ENCODE measurements at regions not wholly inside any gene's neighbourhood (a gene's known extent, or its start where the extent isn't known, plus 50 kb on each side); places are given as distances from the start of the nearest gene placed in this dataset.
A peak's percentile ranks its signal among the peaks of the same experiment; 100 is the strongest.

DNA sequence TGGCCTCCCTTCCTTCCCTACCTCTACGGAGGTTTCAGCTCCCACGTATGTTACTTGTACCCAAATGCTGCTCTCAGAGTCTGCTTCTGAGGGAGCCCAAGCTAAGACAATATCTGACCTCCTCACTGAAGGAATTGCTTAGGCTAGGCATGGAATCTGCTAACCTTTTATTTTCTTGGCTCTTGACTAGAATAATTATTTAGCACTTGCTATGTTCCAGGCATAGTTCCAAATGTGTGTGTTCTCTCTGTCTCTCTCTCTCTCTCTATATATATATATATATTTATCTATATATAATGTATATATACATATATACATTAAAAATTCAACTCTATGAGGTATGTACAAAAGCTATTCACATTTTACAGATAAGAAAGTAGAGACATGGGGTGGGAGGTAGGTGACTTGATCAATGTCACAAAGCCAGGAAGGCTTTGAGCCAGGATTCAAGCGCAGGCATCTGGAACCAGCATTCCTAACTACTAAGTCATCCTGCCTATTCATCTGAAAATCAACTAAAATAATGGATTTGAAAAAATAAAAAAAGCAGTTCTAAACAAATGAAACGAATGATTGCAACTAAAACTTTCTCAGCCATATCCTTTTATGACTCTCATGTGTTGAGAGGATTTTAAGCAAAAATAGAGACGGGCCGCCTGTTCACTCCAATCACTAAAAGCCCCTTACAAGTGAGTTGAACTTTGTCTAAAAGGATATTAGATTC lies 189.7 kb upstream of the JAG1 start:
- peak; percentile 71 for ATAC-seq
- TF ChIP-seq PPARA (CRISPR knock-in tag; IDR thresholded peaks at IDR 0.05; ENCODE audit: borderline replicate concordance), result no peak
- TF ChIP-seq ISL1 (CRISPR knock-in tag; IDR thresholded peaks at IDR 0.05), result 0 out of 2 replicates have a peak, but pooled peaks have one; percentile 34

DNA sequence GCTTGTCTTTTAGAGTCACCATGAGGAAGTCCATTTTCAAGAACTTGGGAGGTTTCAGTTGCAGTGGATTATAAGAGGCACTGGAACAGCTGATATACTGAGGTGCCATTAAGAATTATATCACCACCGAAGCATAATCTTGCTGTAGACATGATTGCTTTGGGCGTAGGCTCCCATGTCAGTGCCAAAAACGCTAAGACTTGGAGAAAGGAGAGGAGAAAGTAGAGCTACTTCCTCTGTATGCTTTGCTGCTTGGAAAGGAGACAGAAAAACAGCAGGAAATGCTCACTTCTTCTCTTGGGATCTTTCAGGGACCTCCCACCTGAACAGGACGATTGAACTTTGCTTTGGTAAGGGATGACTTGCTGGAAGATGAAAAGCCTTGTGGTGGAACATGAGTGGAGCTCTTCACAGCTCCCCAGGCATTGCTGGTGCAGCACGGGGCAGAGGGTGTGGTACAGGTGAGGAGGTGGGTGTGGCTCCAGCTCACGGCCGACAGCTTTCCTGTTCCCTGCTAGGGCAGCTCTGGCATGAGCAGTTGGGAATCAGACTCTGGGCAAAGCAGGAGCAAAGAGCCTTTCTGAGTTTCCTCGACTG lies 190.4 kb upstream of the JAG1 start:
- ATAC-seq, result peak; percentile 70
- TF ChIP-seq, protein P1, sequence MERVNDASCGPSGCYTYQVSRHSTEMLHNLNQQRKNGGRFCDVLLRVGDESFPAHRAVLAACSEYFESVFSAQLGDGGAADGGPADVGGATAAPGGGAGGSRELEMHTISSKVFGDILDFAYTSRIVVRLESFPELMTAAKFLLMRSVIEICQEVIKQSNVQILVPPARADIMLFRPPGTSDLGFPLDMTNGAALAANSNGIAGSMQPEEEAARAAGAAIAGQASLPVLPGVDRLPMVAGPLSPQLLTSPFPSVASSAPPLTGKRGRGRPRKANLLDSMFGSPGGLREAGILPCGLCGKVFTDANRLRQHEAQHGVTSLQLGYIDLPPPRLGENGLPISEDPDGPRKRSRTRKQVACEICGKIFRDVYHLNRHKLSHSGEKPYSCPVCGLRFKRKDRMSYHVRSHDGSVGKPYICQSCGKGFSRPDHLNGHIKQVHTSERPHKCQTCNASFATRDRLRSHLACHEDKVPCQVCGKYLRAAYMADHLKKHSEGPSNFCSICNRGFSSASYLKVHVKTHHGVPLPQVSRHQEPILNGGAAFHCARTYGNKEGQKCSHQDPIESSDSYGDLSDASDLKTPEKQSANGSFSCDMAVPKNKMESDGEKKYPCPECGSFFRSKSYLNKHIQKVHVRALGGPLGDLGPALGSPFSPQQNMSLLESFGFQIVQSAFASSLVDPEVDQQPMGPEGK (CRISPR knock-in tag; IDR thresholded peaks at IDR 0.05; ENCODE audit: borderline replicate concordance), result no peak
- TF ChIP-seq TCF4 (CRISPR knock-in tag; IDR thresholded peaks at IDR 0.05; ENCODE audit: borderline replicate concordance), result no peak
- no peak for TF ChIP-seq ARNTL (CRISPR knock-in tag; IDR thresholded peaks at IDR 0.05; ENCODE audit: borderline replicate concordance, low read depth)
- TF ChIP-seq, protein P2, sequence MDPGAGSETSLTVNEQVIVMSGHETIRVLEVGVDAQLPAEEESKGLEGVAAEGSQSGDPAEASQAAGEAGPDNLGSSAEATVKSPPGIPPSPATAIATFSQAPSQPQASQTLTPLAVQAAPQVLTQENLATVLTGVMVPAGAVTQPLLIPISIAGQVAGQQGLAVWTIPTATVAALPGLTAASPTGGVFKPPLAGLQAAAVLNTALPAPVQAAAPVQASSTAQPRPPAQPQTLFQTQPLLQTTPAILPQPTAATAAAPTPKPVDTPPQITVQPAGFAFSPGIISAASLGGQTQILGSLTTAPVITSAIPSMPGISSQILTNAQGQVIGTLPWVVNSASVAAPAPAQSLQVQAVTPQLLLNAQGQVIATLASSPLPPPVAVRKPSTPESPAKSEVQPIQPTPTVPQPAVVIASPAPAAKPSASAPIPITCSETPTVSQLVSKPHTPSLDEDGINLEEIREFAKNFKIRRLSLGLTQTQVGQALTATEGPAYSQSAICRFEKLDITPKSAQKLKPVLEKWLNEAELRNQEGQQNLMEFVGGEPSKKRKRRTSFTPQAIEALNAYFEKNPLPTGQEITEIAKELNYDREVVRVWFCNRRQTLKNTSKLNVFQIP (CRISPR knock-in tag; IDR thresholded peaks at IDR 0.05; ENCODE audit: borderline replicate concordance, low read depth), result no peak
- TF ChIP-seq ZNF70 (CRISPR knock-in tag; IDR thresholded peaks at IDR 0.05), result no peak
- TF ChIP-seq ESRRG (CRISPR knock-in tag; IDR thresholded peaks at IDR 0.05), result no peak
- no peak for TF ChIP-seq CSDC2 (CRISPR knock-in tag; IDR thresholded peaks at IDR 0.05)
- TF ChIP-seq ISL1 (CRISPR knock-in tag; IDR thresholded peaks at IDR 0.05), result no peak
- TF ChIP-seq GLIS3 (CRISPR knock-in tag; IDR thresholded peaks at IDR 0.05), result no peak
- TF ChIP-seq ZNF8 (CRISPR knock-in tag; IDR thresholded peaks at IDR 0.05), result no peak
- TF ChIP-seq, protein P3, sequence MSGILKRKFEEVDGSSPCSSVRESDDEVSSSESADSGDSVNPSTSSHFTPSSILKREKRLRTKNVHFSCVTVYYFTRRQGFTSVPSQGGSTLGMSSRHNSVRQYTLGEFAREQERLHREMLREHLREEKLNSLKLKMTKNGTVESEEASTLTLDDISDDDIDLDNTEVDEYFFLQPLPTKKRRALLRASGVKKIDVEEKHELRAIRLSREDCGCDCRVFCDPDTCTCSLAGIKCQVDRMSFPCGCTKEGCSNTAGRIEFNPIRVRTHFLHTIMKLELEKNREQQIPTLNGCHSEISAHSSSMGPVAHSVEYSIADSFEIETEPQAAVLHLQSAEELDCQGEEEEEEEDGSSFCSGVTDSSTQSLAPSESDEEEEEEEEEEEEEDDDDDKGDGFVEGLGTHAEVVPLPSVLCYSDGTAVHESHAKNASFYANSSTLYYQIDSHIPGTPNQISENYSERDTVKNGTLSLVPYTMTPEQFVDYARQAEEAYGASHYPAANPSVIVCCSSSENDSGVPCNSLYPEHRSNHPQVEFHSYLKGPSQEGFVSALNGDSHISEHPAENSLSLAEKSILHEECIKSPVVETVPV (CRISPR knock-in tag; IDR thresholded peaks at IDR 0.05), result no peak

DNA sequence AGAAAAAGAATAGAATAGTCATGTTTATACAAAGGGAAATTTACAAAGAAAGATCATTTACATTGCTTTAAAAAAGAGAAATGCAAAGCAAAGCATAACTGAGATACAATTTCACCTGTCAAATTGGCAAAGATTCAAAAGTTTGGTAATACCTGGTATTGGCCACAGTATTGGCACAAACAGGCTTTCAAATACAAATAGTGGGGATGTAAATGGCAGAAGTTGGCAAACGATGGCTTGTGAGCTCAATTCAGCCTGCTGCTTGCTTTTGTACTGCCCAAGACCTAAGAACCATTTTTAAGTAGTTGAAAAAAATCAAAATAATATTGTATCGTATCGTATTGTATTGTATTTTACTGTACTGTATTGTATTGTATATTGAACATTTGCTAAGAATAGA lies 194.5 kb upstream of the JAG1 start:
- no peak for ATAC-seq
- no peak for TF ChIP-seq ZC3H10 (CRISPR knock-in tag; IDR thresholded peaks at IDR 0.05)
- TF ChIP-seq ZNF70 (CRISPR knock-in tag; IDR thresholded peaks at IDR 0.05), result no peak
- no peak for TF ChIP-seq ARNTL (CRISPR knock-in tag; IDR thresholded peaks at IDR 0.05; ENCODE audit: borderline replicate concordance, low read depth)
- no peak for TF ChIP-seq ZNF8 (CRISPR knock-in tag; IDR thresholded peaks at IDR 0.05)
- TF ChIP-seq, protein P4, sequence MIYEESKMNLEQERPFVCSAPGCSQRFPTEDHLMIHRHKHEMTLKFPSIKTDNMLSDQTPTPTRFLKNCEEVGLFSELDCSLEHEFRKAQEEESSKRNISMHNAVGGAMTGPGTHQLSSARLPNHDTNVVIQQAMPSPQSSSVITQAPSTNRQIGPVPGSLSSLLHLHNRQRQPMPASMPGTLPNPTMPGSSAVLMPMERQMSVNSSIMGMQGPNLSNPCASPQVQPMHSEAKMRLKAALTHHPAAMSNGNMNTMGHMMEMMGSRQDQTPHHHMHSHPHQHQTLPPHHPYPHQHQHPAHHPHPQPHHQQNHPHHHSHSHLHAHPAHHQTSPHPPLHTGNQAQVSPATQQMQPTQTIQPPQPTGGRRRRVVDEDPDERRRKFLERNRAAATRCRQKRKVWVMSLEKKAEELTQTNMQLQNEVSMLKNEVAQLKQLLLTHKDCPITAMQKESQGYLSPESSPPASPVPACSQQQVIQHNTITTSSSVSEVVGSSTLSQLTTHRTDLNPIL (CRISPR knock-in tag; IDR thresholded peaks at IDR 0.05; ENCODE audit: low read depth), result no peak
- no peak for TF ChIP-seq ESRRG (CRISPR knock-in tag; IDR thresholded peaks at IDR 0.05)
- TF ChIP-seq ZNF565 (CRISPR knock-in tag; conservative IDR thresholded peaks at IDR 0.05; ENCODE audit: low read depth), result no peak
- no peak for TF ChIP-seq OSR1 (CRISPR knock-in tag; IDR thresholded peaks at IDR 0.05)
- TF ChIP-seq TOX (CRISPR knock-in tag; IDR thresholded peaks at IDR 0.05; ENCODE audit: borderline replicate concordance), result no peak
- TF ChIP-seq ZFP30 (CRISPR knock-in tag; IDR thresholded peaks at IDR 0.05), result no peak
- no peak for TF ChIP-seq GLIS3 (CRISPR knock-in tag; IDR thresholded peaks at IDR 0.05)
- TF ChIP-seq PPARA (CRISPR knock-in tag; IDR thresholded peaks at IDR 0.05; ENCODE audit: borderline replicate concordance), result no peak
- TF ChIP-seq, protein P1 (CRISPR knock-in tag; IDR thresholded peaks at IDR 0.05; ENCODE audit: borderline replicate concordance), result no peak
- TF ChIP-seq TCF4 (CRISPR knock-in tag; IDR thresholded peaks at IDR 0.05; ENCODE audit: borderline replicate concordance), result no peak
- no peak for TF ChIP-seq SNAI2 (CRISPR knock-in tag; IDR thresholded peaks at IDR 0.05)
- TF ChIP-seq BACH2 (CRISPR knock-in tag; IDR thresholded peaks at IDR 0.05; ENCODE audit: borderline replicate concordance), result no peak
- TF ChIP-seq, protein P3 (CRISPR knock-in tag; IDR thresholded peaks at IDR 0.05), result no peak
- TF ChIP-seq RARB (CRISPR knock-in tag; IDR thresholded peaks at IDR 0.05), result no peak
- TF ChIP-seq, protein P5, sequence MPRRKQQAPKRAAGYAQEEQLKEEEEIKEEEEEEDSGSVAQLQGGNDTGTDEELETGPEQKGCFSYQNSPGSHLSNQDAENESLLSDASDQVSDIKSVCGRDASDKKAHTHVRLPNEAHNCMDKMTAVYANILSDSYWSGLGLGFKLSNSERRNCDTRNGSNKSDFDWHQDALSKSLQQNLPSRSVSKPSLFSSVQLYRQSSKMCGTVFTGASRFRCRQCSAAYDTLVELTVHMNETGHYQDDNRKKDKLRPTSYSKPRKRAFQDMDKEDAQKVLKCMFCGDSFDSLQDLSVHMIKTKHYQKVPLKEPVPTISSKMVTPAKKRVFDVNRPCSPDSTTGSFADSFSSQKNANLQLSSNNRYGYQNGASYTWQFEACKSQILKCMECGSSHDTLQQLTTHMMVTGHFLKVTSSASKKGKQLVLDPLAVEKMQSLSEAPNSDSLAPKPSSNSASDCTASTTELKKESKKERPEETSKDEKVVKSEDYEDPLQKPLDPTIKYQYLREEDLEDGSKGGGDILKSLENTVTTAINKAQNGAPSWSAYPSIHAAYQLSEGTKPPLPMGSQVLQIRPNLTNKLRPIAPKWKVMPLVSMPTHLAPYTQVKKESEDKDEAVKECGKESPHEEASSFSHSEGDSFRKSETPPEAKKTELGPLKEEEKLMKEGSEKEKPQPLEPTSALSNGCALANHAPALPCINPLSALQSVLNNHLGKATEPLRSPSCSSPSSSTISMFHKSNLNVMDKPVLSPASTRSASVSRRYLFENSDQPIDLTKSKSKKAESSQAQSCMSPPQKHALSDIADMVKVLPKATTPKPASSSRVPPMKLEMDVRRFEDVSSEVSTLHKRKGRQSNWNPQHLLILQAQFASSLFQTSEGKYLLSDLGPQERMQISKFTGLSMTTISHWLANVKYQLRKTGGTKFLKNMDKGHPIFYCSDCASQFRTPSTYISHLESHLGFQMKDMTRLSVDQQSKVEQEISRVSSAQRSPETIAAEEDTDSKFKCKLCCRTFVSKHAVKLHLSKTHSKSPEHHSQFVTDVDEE (CRISPR knock-in tag; IDR thresholded peaks at IDR 0.05), result no peak
- no peak for TF ChIP-seq ISL1 (CRISPR knock-in tag; IDR thresholded peaks at IDR 0.05)
